Smooth muscle cell (in vitro differentiated cells): ENCODE measurements at regions not wholly inside any gene's neighbourhood (a gene's known extent, or its start where the extent isn't known, plus 50 kb on each side); places are given as distances from the start of the nearest gene placed in this dataset.
"Not testable (repeated sequence)": the region's sequence is repeated elsewhere in the genome, so short reads cannot be mapped to it uniquely, and the experiment has no call there.

Experiments
- DNase-seq: peaks from one replicate; lab custom pipeline; 2025; ENCODE audit not compliant: unreplicated experiment; lab: John Stamatoyannopoulos, UW
- H2AFZ ChIP-seq: fragments of 200-600 bp; sonication (generic); 2 replicates; pipeline ENCODE4 v1.6.0; 2016; ENCODE audit warnings: antibody characterized with exemption, low read depth, mild to moderate bottlenecking
- H3F3A ChIP-seq: fragments of 200-600 bp; sonication (generic); 2 replicates; pipeline ENCODE4 v1.6.0; 2017; ENCODE audit warnings: antibody characterized with exemption, low read depth
- H3K27ac ChIP-seq: fragments of 200-600 bp; sonication (generic); 2 replicates; pipeline ENCODE4 v1.5.1; 2016; ENCODE audit warnings: low read depth, mild to moderate bottlenecking
- H3K27me3 ChIP-seq: fragments of 200-600 bp; sonication (generic); 2 replicates; pipeline ENCODE4 v1.6.1; 2016; ENCODE audit warnings: low read depth, mild to moderate bottlenecking
- H3K36me3 ChIP-seq: fragments of 200-600 bp; sonication (generic); 2 replicates; pipeline ENCODE4 v1.5.1; 2016; ENCODE audit warnings: low read depth
- H3K4me1 ChIP-seq: fragments of 200-600 bp; sonication (generic); 2 replicates; pipeline ENCODE4 v1.5.1; 2016; ENCODE audit warnings: low read depth
- H3K4me2 ChIP-seq: fragments of 200-600 bp; sonication (generic); 2 replicates; pipeline ENCODE4 v1.6.0; 2016; ENCODE audit warnings: mild to moderate bottlenecking
- H3K4me3 ChIP-seq: fragments of 200-600 bp; sonication (generic); 2 replicates; pipeline ENCODE4 v1.5.1; 2016; ENCODE audit warnings: mild to moderate bottlenecking
- H3K79me2 ChIP-seq: fragments of 200-600 bp; sonication (generic); 2 replicates; pipeline ENCODE4 v1.6.0; 2016; ENCODE audit warnings: low read depth, mild to moderate bottlenecking
- H3K9ac ChIP-seq: fragments of 200-600 bp; sonication (generic); 2 replicates; pipeline ENCODE4 v1.6.0; 2016; ENCODE audit warnings: low read depth
- H3K9me3 ChIP-seq: fragments of 200-600 bp; sonication (generic); replicated peaks from 2 replicates; pipeline ENCODE4 v1.5.1; 2016; ENCODE audit warnings: low read depth
- H4K20me1 ChIP-seq: fragments of 200-600 bp; sonication (generic); 2 replicates; pipeline ENCODE4 v1.6.0; 2016; ENCODE audit warnings: low read depth
- WGBS: methylation state at CpG from one replicate; pipeline ENCODE4 v1.1.7; 2016; ENCODE audit warnings: low lambda C conversion rate; 5-methylcytosine and 5-hydroxymethylcytosine counted together
- TF ChIP-seq, protein P1 (sequence below): fragments of 200-600 bp; sonication (generic); IDR thresholded peaks from 2 replicates; pipeline ENCODE4 v1.5.1; 2017; ENCODE audit warnings: borderline replicate concordance, mild to moderate bottlenecking, antibody characterized with exemption; ENCODE audit not compliant: insufficient read depth, poor library complexity, severe bottlenecking

- Histone ChIP-seq H3K4me3 (no peak overlapping the region), H3K79me2 (no peaks in the 10 kb centered on the region), H3K27ac (no peak overlapping the region), H3F3A (no peaks in the 10 kb centered on the region), H3K36me3 (no peaks in the 10 kb centered on the region), H3K4me1 (no peaks in the 10 kb centered on the region), H2AFZ (no peak overlapping the region), H3K27me3 (no peaks in the 10 kb centered on the region), H3K4me2 (no peak overlapping the region), H3K9ac (no peak overlapping the region), H4K20me1 (no peaks in the 10 kb centered on the region), H3K9me3 (no peaks in the 10 kb centered on the region)
- WGBS = 95% methylated on average over 3 of the region's 3 CpGs
- no peak for DNase-seq
- TF ChIP-seq, protein P1, sequence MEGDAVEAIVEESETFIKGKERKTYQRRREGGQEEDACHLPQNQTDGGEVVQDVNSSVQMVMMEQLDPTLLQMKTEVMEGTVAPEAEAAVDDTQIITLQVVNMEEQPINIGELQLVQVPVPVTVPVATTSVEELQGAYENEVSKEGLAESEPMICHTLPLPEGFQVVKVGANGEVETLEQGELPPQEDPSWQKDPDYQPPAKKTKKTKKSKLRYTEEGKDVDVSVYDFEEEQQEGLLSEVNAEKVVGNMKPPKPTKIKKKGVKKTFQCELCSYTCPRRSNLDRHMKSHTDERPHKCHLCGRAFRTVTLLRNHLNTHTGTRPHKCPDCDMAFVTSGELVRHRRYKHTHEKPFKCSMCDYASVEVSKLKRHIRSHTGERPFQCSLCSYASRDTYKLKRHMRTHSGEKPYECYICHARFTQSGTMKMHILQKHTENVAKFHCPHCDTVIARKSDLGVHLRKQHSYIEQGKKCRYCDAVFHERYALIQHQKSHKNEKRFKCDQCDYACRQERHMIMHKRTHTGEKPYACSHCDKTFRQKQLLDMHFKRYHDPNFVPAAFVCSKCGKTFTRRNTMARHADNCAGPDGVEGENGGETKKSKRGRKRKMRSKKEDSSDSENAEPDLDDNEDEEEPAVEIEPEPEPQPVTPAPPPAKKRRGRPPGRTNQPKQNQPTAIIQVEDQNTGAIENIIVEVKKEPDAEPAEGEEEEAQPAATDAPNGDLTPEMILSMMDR = no peak
Observed at GRCh38 chr5:135095871-135096270, 61.8 kb upstream of the PITX1 start.

GRCh38 chr5:135095052-135095715, 61.2 kb upstream of the PITX1 start:
- no peak for DNase-seq
- no peaks in the 10 kb centered on the region for H4K20me1 ChIP-seq
- no peak overlapping the region for H3K27ac ChIP-seq
- no peaks in the 10 kb centered on the region for H3K9me3 ChIP-seq
- no peak overlapping the region for H2AFZ ChIP-seq
- no peaks in the 10 kb centered on the region for H3K27me3 ChIP-seq
- no peaks in the 10 kb centered on the region for H3K4me1 ChIP-seq
- no peak overlapping the region for H3K4me3 ChIP-seq
- H3F3A ChIP-seq = no peaks in the 10 kb centered on the region
- H3K36me3 ChIP-seq = no peaks in the 10 kb centered on the region
- no peaks in the 10 kb centered on the region for H3K79me2 ChIP-seq
- TF ChIP-seq, protein P1 = no peak
- H3K9ac ChIP-seq = no peak overlapping the region
- 86% methylated on average over 6 of the region's 6 CpGs for WGBS
- no peak overlapping the region for H3K4me2 ChIP-seq

DNA sequence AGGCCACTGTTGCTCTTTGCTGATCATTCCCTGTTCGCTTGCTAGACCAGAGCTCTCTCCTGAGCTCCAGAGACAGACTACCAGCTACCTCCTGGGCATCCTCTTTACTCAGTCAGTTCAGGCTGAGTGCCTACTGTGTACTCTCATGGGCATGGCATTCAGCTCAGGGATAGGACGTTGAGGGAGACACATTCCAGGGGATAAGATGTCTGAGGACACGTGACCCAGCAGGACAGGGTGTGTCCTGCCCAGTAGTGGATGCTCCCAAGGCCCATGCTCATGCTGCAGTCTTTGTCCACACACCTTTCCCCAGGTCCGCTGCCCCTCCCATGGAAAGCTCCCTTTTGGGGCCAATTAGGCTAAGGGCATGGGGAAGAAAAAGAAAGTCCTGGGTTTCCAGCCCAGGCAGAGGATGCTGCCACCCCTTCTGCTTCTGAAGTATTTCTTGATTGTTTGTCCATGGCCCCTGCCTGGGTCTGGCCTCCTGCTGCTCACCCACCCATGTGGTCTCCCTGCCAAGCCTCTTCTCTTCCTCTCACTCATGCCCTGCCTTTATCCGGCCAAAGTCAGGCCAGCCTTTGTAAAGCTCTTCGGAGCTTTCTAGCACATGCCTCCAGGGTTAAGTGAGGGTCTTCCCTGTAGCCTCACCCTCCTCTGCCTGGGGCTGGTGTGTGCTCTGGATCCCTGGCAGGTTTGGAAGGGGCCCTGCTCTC, 60.5 kb upstream of the PITX1 start:
- TF ChIP-seq, protein P1 = no peak
- Histone ChIP-seq H3K36me3 (no peaks in the 10 kb centered on the region), H3F3A (no peaks in the 10 kb centered on the region), H3K27me3 (no peaks in the 10 kb centered on the region), H3K4me3 (no peak overlapping the region), H2AFZ (no peak overlapping the region), H4K20me1 (no peaks in the 10 kb centered on the region), H3K4me1 (no peaks in the 10 kb centered on the region), H3K27ac (no peak overlapping the region), H3K4me2 (no peak overlapping the region), H3K79me2 (no peaks in the 10 kb centered on the region), H3K9ac (no peak overlapping the region), H3K9me3 (no peaks in the 10 kb centered on the region)
- DNase-seq = no peak
- WGBS = 82% methylated on average over 6 of the region's 6 CpGs

GRCh38 chr5:135093483-135093882, 59.5 kb upstream of the PITX1 start:
- H4K20me1 ChIP-seq, H3K9ac ChIP-seq, H3K27me3 ChIP-seq, H3K79me2 ChIP-seq, DNase-seq, H3K9me3 ChIP-seq, H3K4me2 ChIP-seq, H2AFZ ChIP-seq, H3K4me1 ChIP-seq, H3K36me3 ChIP-seq, H3K4me3 ChIP-seq, H3K27ac ChIP-seq, H3F3A ChIP-seq: not testable (repeated sequence)
- 82% methylated on average over 1 of the region's 1 CpG for WGBS
